ENCODE measurements at regions not wholly inside any gene's neighbourhood (a gene's known extent, or its start where the extent isn't known, plus 50 kb on each side); places are given as distances from the start of the nearest gene placed in this dataset.

DNA sequence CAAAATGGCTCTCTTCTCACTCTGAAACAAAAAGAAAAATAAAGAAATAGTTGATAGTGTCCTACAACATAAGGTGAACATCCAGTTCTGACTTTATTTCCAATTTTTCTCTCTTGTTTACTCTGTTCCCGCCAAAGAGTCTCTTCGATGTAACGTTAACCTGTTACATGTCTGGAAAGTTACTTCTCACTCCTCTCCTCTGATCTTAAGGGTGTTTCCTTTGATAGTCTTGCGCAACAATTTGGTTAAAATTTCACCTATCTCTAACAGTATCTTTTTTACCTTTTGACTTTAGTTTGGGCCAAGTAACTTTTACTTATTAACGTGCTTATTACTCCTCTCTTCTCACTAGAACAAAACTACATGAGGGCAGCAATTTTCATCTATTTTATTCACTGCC is 1450.2 kb downstream of the BRINP3 start:
- no peak for TF ChIP-seq CTCF (IDR thresholded peaks at IDR 0.05; ENCODE audit: unreplicated experiment)
- DNase-seq (ENCODE audit: low spot score, unreplicated experiment) = no peak
- Mint-ChIP-seq H3K27me3 (no peaks in the 10 kb centered on the region), H3K36me3 (ENCODE audit: insufficient read depth) (no peaks in the 10 kb centered on the region), H3K4me1 (ENCODE audit: low read depth) (no peaks in the 10 kb centered on the region), H3K9me3 (ENCODE audit: low read depth) (peaks cover 3% of the 10 kb centered on the region), H3K4me3 (ENCODE audit: low read depth) (no peak overlapping the region), H3K27ac (no peak overlapping the region)

- H3K4me1 Mint-ChIP-seq (ENCODE audit: low read depth) = no peaks in the 10 kb centered on the region
- H3K27ac Mint-ChIP-seq = no peak overlapping the region
- H3K36me3 Mint-ChIP-seq (ENCODE audit: insufficient read depth) = no peaks in the 10 kb centered on the region
- H3K4me3 Mint-ChIP-seq (ENCODE audit: low read depth) = no peak overlapping the region
- no peak for TF ChIP-seq CTCF (IDR thresholded peaks at IDR 0.05; ENCODE audit: unreplicated experiment)
- no peaks in the 10 kb centered on the region for H3K27me3 Mint-ChIP-seq
- no peaks in the 10 kb centered on the region for H3K9me3 Mint-ChIP-seq (ENCODE audit: low read depth)
- no peak for DNase-seq (ENCODE audit: low spot score, unreplicated experiment)
Observed at GRCh38 chr1:189033169-189033568, 1444.5 kb downstream of the BRINP3 start.

GRCh38 chr1:189036628-189037027 is 1441.0 kb downstream of the BRINP3 start:
- no peak for DNase-seq (ENCODE audit: low spot score, unreplicated experiment)
- Mint-ChIP-seq H3K27me3 (no peaks in the 10 kb centered on the region), H3K36me3 (ENCODE audit: insufficient read depth) (no peaks in the 10 kb centered on the region), H3K27ac (no peak overlapping the region), H3K4me1 (ENCODE audit: low read depth) (peaks cover 2% of the 10 kb centered on the region), H3K9me3 (ENCODE audit: low read depth) (no peaks in the 10 kb centered on the region), H3K4me3 (ENCODE audit: low read depth) (no peak overlapping the region)
- no peak for TF ChIP-seq CTCF (IDR thresholded peaks at IDR 0.05; ENCODE audit: unreplicated experiment)

DNA sequence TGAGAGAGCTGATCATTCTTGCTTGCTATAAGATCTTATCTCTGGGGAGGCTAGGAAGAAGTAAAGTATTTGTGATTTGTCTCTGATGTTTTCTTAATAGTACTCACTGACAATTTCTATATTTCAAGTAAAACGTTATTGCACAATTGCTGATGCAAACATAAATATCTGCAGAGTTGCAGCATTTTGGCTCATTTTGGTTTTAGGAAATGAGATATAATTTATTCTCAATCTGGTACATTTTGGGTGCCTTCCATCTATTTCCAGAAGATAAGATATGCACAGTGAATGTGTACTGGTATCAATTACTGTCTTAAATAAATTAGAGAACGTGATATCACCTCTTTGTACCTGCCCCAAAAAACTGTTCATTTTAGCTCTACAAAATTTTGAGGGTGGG is 1431.5 kb downstream of the BRINP3 start:
- Mint-ChIP-seq H3K4me1 (ENCODE audit: low read depth) (no peaks in the 10 kb centered on the region), H3K9me3 (ENCODE audit: low read depth) (no peaks in the 10 kb centered on the region)

GRCh38 chr1:189084811-189085210 is 1392.9 kb downstream of the BRINP3 start:
- Mint-ChIP-seq H3K36me3 (ENCODE audit: insufficient read depth) (no peaks in the 10 kb centered on the region), H3K27me3 (no peaks in the 10 kb centered on the region), H3K27ac (no peak overlapping the region), H3K9me3 (ENCODE audit: low read depth) (no peaks in the 10 kb centered on the region), H3K4me3 (ENCODE audit: low read depth) (no peak overlapping the region), H3K4me1 (ENCODE audit: low read depth) (no peaks in the 10 kb centered on the region)
- no peak for TF ChIP-seq CTCF (IDR thresholded peaks at IDR 0.05; ENCODE audit: unreplicated experiment)
- DNase-seq (ENCODE audit: low spot score, unreplicated experiment) = no peak

More for the DNA sequence above, 1431.5 kb downstream of the BRINP3 start:
- TF ChIP-seq CTCF (IDR thresholded peaks at IDR 0.05; ENCODE audit: unreplicated experiment) = no peak
- Mint-ChIP-seq H3K36me3 (ENCODE audit: insufficient read depth) (no peaks in the 10 kb centered on the region), H3K4me3 (ENCODE audit: low read depth) (no peak overlapping the region), H3K27me3 (no peaks in the 10 kb centered on the region), H3K27ac (no peak overlapping the region)
- no peak for DNase-seq (ENCODE audit: low spot score, unreplicated experiment)

Measured in progenitor cell of endocrine pancreas (in vitro differentiated cells).